ENCODE measurements at regions not wholly inside any gene's neighbourhood (a gene's known extent, or its start where the extent isn't known, plus 50 kb on each side); places are given as distances from the start of the nearest gene placed in this dataset.

GRCh38 chr6:140641412-140641811 lies 1267.0 kb upstream of the CITED2 start:
- DNase-seq, result no peak
- peaks cover 4% of the 10 kb centered on the region for H3K9me3 Mint-ChIP-seq
- H3K36me3 Mint-ChIP-seq, result no peaks in the 10 kb centered on the region
- CTCF ChIA-PET, result no interaction called here
- H3K4me3 Mint-ChIP-seq, result no peak overlapping the region
- H3K4me1 Mint-ChIP-seq, result no peaks in the 10 kb centered on the region
- H3K27me3 Mint-ChIP-seq, result no peaks in the 10 kb centered on the region
- no peak overlapping the region for H3K27ac Mint-ChIP-seq

GRCh38 chr6:140636908-140637402 lies 1262.5 kb upstream of the CITED2 start:
- H3K4me3 Mint-ChIP-seq, result no peak overlapping the region
- H3K4me1 Mint-ChIP-seq, result no peaks in the 10 kb centered on the region
- H3K9me3 Mint-ChIP-seq, result no peaks in the 10 kb centered on the region
- H3K27ac Mint-ChIP-seq, result no peak overlapping the region
- no peak for DNase-seq
- CTCF ChIA-PET, result no interaction called here
- no peaks in the 10 kb centered on the region for H3K36me3 Mint-ChIP-seq
- H3K27me3 Mint-ChIP-seq, result peaks cover 4% of the 10 kb centered on the region

DNA sequence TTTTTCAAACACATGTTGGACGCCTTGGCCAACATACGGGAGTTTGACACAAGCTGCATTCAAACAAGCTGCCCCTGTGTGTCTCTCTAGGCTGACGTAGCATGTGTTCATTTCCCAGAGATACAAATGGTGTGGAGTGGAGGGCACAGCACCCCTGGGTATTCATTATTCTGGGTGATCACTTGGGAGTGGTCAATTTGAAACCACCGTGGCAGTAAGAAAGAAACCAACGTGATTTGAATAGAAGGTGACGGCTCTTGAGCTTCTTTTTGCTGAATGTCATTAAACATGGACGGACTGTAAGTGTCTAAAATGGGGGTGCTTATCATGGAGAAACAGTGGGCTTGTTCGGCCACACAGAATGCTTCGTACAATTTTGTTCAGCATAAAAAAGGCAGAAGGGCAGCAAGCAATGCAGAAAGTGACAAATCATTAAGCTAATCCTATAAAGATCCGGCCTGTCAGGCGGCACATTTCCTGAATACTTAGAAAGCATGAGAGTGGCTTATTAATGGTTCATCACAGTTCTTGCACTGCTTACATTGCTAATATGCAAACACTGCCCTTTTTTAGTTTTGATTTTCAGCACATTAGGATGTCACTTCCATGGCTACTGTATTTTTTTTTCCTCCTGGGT lies 1261.9 kb upstream of the CITED2 start:
- Mint-ChIP-seq H3K27me3 (peaks cover 4% of the 10 kb centered on the region), H3K4me3 (no peak overlapping the region), H3K4me1 (no peaks in the 10 kb centered on the region), H3K36me3 (no peaks in the 10 kb centered on the region), H3K9me3 (no peaks in the 10 kb centered on the region), H3K27ac (no peak overlapping the region)
- no peak for DNase-seq
- CTCF ChIA-PET, result no interaction called here

- Mint-ChIP-seq H3K27me3 (no peaks in the 10 kb centered on the region), H3K4me1 (no peaks in the 10 kb centered on the region), H3K4me3 (no peak overlapping the region), H3K36me3 (no peaks in the 10 kb centered on the region), H3K9me3 (peaks cover 11% of the 10 kb centered on the region), H3K27ac (no peak overlapping the region)
- CTCF ChIA-PET, result no interaction called here
- no peak for DNase-seq
Observed at GRCh38 chr6:140627002-140627401, 1252.6 kb upstream of the CITED2 start.

DNA sequence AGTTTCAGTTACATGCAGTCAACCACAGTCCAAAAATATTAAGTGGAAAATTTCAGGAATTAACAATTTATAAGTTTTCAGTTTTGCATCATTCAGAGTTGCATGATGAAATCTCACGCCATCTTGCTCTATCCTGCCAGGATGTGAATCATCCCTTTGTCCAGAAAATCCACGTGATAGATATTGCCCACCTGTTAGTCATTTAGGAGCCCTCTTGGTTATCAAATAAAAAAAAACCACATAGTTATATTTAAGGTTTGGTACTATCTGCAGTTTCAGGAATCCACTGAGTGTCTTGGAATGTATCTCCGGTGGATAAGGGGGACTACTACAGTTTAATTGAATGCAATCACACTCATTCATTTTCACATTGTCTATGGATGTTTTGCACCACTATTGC lies 1249.0 kb upstream of the CITED2 start:
- no peaks in the 10 kb centered on the region for H3K27me3 Mint-ChIP-seq
- H3K4me1 Mint-ChIP-seq, result no peaks in the 10 kb centered on the region
- peaks cover 11% of the 10 kb centered on the region for H3K9me3 Mint-ChIP-seq
- CTCF ChIA-PET, result no interaction called here
- H3K4me3 Mint-ChIP-seq, result no peak overlapping the region
- DNase-seq, result no peak
- H3K27ac Mint-ChIP-seq, result no peak overlapping the region
- H3K36me3 Mint-ChIP-seq, result no peaks in the 10 kb centered on the region

DNA sequence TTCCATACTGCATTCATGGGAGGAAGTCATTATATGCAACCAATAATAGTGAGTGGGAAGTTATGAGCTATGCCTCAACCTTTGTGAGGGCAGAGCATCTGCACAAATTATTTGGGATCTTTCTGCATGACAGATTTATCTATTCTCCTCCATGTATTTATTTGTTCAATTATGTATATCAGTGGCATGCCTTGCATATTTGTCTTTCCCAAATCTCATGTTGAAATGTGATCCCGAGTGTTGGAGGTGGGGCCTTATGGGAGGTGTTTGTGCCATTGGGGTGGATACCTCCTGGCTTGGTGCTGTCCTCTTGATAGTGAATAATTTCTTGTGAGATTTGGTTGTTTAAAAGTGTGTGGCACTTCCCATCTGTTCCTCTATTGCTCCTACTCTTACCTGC lies 1246.0 kb upstream of the CITED2 start:
- H3K36me3 Mint-ChIP-seq, result no peaks in the 10 kb centered on the region
- DNase-seq, result no peak
- CTCF ChIA-PET, result no interaction called here
- no peak overlapping the region for H3K4me3 Mint-ChIP-seq
- H3K9me3 Mint-ChIP-seq, result no peaks in the 10 kb centered on the region
- H3K27me3 Mint-ChIP-seq, result no peaks in the 10 kb centered on the region
- no peak overlapping the region for H3K27ac Mint-ChIP-seq
- H3K4me1 Mint-ChIP-seq, result no peaks in the 10 kb centered on the region

- Mint-ChIP-seq H3K4me3 (no peak overlapping the region), H3K27me3 (peaks cover 3% of the 10 kb centered on the region), H3K4me1 (no peaks in the 10 kb centered on the region), H3K36me3 (no peaks in the 10 kb centered on the region), H3K27ac (no peak overlapping the region), H3K9me3 (no peaks in the 10 kb centered on the region)
- CTCF ChIA-PET, result no interaction called here
- no peak for DNase-seq
Observed at GRCh38 chr6:140609956-140610355, 1235.5 kb upstream of the CITED2 start.

DNA sequence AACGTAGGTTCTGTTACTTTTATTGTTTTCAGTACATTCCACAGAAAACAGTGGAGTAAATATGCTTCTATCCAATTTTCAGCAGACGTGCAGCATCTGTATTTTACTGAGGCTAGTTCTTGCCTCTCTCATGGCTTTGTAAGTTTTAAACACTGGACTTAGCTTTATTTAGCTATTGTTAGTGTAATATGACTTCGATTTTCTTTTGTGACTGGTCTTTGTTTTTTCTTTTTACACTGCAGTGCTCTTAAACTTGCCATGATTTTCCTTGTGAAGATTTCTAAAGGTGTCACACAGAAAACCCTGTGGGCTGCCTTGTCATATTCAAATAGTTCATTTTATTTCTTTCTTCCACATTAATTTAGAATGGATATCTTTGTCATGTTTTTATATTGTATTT lies 1234.9 kb upstream of the CITED2 start:
- CTCF ChIA-PET, result no interaction called here
- no peak overlapping the region for H3K27ac Mint-ChIP-seq
- peaks cover 3% of the 10 kb centered on the region for H3K27me3 Mint-ChIP-seq
- H3K4me3 Mint-ChIP-seq, result no peak overlapping the region
- H3K36me3 Mint-ChIP-seq, result no peaks in the 10 kb centered on the region
- no peaks in the 10 kb centered on the region for H3K4me1 Mint-ChIP-seq
- no peak for DNase-seq
- no peaks in the 10 kb centered on the region for H3K9me3 Mint-ChIP-seq

GRCh38 chr6:140604786-140605185 lies 1230.3 kb upstream of the CITED2 start:
- Mint-ChIP-seq H3K27ac (no peak overlapping the region), H3K4me3 (no peak overlapping the region), H3K36me3 (no peaks in the 10 kb centered on the region), H3K9me3 (no peaks in the 10 kb centered on the region), H3K4me1 (no peaks in the 10 kb centered on the region), H3K27me3 (no peaks in the 10 kb centered on the region)
- no peak for DNase-seq
- CTCF ChIA-PET, result no interaction called here

DNA sequence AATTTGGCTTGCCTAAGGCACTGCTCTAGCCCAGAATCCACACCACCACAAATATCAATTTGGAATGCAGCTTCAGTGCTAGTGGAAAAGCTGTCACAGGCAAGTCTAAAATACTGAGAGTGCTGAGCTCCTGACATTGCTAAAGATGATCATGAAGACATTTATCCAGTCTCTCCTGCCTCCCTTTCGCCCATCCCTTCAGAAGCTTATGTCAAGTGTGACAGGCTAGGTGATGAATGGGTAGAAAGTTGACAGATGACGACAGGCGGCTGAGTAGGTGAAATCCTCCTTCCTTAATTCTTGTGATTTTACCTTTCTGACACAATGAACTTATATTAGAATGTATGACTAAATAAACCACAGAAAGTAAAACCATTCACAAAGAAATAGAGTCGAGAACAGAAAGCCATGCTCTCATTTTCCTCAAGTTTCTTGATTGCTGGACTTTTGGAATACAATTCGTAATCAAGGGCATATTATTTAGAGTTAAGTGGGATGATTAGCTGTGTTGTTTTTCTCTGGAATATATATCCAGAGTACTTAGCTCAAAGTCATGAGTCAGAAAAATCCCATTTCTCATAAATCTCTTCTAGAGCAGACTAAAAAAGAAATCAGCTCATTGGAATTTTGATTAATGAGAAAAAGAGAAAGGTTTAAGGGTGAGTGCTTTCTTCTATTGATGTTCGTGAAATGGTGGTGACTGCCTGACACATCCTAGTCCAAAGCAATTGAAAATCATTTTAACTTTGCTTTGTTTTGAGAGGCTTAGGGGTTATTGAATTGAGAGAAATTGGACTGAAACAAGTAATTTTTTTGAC lies 1228.2 kb upstream of the CITED2 start:
- no peak for DNase-seq
- no peaks in the 10 kb centered on the region for H3K27me3 Mint-ChIP-seq

GRCh38 chr6:140601021-140601808 lies 1226.8 kb upstream of the CITED2 start:
- Mint-ChIP-seq H3K4me3 (no peak overlapping the region), H3K27me3 (no peaks in the 10 kb centered on the region), H3K27ac (no peak overlapping the region), H3K9me3 (no peaks in the 10 kb centered on the region), H3K4me1 (no peaks in the 10 kb centered on the region), H3K36me3 (no peaks in the 10 kb centered on the region)
- CTCF ChIA-PET, result no interaction called here
- DNase-seq, result no peak

More for the DNA sequence above, 1228.2 kb upstream of the CITED2 start:
- CTCF ChIA-PET, result no interaction called here
- no peaks in the 10 kb centered on the region for H3K9me3 Mint-ChIP-seq
- H3K27ac Mint-ChIP-seq, result no peak overlapping the region
- no peak overlapping the region for H3K4me3 Mint-ChIP-seq
- H3K4me1 Mint-ChIP-seq, result no peaks in the 10 kb centered on the region
- H3K36me3 Mint-ChIP-seq, result no peaks in the 10 kb centered on the region

DNA sequence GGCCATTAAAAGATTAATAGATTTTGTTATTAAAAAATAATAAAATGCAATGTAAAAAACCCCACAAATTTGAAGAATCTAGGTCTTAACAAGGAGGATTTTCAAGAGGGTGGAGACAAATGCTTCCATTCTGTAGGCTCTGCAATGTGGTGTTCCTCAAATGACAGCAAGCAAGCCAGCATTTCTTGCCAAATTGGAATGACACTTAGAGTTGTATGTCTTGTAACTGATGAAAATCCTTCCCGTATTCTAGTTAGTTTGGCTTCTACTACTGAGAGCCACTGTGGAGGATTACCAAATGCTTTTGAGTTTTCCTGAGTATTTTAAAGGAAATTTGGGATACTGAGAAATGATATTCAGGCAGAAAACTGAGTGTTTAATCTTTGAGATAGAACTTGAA lies 1225.5 kb upstream of the CITED2 start:
- Mint-ChIP-seq H3K27me3 (no peaks in the 10 kb centered on the region), H3K4me3 (no peak overlapping the region), H3K9me3 (no peaks in the 10 kb centered on the region), H3K27ac (no peak overlapping the region), H3K4me1 (no peaks in the 10 kb centered on the region), H3K36me3 (no peaks in the 10 kb centered on the region)
- DNase-seq, result no peak
- CTCF ChIA-PET, result no interaction called here

DNA sequence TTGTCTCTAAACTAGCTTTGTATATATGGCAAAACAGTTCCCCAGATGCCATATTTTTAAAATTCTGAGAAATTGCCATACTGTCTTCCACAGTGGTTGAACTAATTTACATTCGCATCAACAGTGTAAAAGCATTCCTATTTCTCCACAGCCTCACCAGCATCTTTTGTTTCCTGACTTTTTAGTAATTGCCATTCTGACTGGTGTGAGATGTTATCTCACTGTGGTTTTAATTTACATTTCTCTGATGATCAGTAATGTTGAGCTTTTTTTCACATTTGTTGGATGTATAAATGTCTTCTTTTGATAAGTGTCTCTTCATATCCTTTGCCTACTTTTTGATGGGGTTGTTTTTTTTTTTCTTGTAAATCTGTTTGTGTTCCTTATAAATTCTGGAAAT lies 1222.7 kb upstream of the CITED2 start:
- no peak overlapping the region for H3K4me3 Mint-ChIP-seq
- H3K27ac Mint-ChIP-seq, result no peak overlapping the region
- no peaks in the 10 kb centered on the region for H3K4me1 Mint-ChIP-seq
- no peaks in the 10 kb centered on the region for H3K9me3 Mint-ChIP-seq
- H3K27me3 Mint-ChIP-seq, result peaks cover 4% of the 10 kb centered on the region
- DNase-seq, result no peak
- no peaks in the 10 kb centered on the region for H3K36me3 Mint-ChIP-seq
- CTCF ChIA-PET, result no interaction called here

DNA sequence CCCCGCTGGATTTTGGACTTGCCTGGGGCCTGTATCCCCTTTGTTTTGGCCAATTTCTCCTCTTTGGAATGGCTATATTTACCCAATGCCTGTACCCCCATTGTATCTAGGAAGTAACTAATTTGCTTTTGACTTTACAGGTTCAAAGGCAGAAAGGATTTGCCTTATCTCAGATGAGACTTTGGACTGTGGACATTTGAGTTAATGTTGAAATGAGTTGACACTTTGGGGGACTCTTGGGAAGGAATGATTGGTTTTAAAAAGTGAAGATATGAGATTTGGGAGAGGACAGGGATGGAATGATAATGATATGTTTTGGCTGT lies 1220.3 kb upstream of the CITED2 start:
- H3K4me1 Mint-ChIP-seq, result no peaks in the 10 kb centered on the region
- H3K36me3 Mint-ChIP-seq, result no peaks in the 10 kb centered on the region
- no peaks in the 10 kb centered on the region for H3K9me3 Mint-ChIP-seq
- CTCF ChIA-PET, result no interaction called here
- no peak for DNase-seq
- H3K27me3 Mint-ChIP-seq, result peaks cover 4% of the 10 kb centered on the region
- no peak overlapping the region for H3K27ac Mint-ChIP-seq
- no peak overlapping the region for H3K4me3 Mint-ChIP-seq

GRCh38 chr6:140592877-140593276 lies 1218.4 kb upstream of the CITED2 start:
- no peak overlapping the region for H3K4me3 Mint-ChIP-seq

More at GRCh38 chr6:140592877-140593276, 1218.4 kb upstream of the CITED2 start:
- CTCF ChIA-PET, result interaction anchor here (0.6 kb wide), 1 partner anchor 251 kb away, joined by 4 read pairs; no protein-coding TSS in a partner anchor
- Mint-ChIP-seq H3K27ac (no peak overlapping the region), H3K36me3 (no peaks in the 10 kb centered on the region), H3K9me3 (no peaks in the 10 kb centered on the region), H3K27me3 (peaks cover 4% of the 10 kb centered on the region), H3K4me1 (no peaks in the 10 kb centered on the region)
- DNase-seq, result no peak
